D721Med (cell line): ENCODE measurements at regions not wholly inside any gene's neighbourhood (a gene's known extent, or its start where the extent isn't known, plus 50 kb on each side); places are given as distances from the start of the nearest gene placed in this dataset.
A peak's percentile ranks its signal among the peaks of the same experiment; 100 is the strongest.

Source experiments
- DNase-seq: peaks from one replicate; pipeline ENCODE4 v3.0.0; 2011; ENCODE audit warnings: low spot score; ENCODE audit not compliant: insufficient read length
- FAIRE-seq: peaks from 2 replicates; lab custom pipeline; 2011; peaks lifted over from hg19 to GRCh38; lab: Jason Lieb, UNC
- CTCF ChIP-seq: IDR thresholded peaks from 2 replicates; pipeline ENCODE4 v1.5.1; 2012; ENCODE audit warnings: mild to moderate bottlenecking, control low read depth; ENCODE audit not compliant: insufficient read depth; ENCODE audit errors: missing control alignments

GRCh38 chr5:142508591-142508990 lies 177.3 kb downstream of the FGF1 start:
- no peak for DNase-seq
- FAIRE-seq = peak; percentile 81
- no peak for TF ChIP-seq CTCF

- no peak for TF ChIP-seq CTCF
- FAIRE-seq (no peak), DNase-seq (no peak)
These were observed 178.1 kb downstream of the FGF1 start for GRCh38 chr5:142507531-142508372.

DNA sequence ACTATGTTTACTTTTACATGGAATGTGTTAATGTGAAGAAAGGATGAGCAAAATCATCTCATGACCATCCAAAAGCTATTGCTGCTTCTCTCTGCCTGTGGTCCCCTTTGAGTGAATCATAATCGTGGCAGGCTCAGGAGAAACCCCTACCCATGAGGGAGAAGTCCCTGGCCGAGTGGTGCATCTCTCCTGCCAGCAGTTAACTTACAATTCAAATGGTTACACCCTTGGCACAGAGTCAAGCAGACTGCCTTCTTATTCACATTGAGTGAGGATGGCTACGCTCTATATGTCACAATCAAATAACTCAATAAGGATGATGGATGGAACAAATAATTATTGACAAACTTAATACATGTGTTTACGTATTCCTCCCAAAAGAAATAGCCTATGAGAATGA lies 179.1 kb downstream of the FGF1 start:
- DNase-seq (no peak), FAIRE-seq (no peak)
- TF ChIP-seq CTCF = no peak

DNA sequence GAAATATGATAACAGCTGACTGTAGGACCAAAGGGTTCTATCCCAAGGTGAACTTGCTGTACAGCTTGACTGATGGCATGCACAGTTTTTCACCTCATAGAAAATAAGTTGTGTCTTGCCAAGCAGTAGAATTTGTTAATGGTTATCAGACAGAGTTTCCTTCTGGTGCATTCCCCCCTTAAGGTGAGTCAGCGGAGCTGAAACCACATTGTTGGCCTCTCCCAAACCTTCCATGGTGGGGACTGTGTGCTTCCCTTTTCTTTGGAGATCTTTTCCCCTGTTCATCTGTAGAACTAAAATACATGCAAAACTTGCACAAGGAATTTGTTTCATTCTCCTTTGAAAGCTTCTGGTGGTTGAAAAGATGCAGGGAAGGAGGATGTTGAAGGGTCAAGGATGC lies 179.8 kb downstream of the FGF1 start:
- FAIRE-seq = no peak

GRCh38 chr5:142501890-142502289 lies 177.1 kb upstream of the SPRY4 start:
- FAIRE-seq (peak; percentile 67), DNase-seq (no peak)
- peak; percentile 23 for TF ChIP-seq CTCF

More for the DNA sequence above, 179.8 kb downstream of the FGF1 start:
- DNase-seq = no peak
- no peak for TF ChIP-seq CTCF

DNA sequence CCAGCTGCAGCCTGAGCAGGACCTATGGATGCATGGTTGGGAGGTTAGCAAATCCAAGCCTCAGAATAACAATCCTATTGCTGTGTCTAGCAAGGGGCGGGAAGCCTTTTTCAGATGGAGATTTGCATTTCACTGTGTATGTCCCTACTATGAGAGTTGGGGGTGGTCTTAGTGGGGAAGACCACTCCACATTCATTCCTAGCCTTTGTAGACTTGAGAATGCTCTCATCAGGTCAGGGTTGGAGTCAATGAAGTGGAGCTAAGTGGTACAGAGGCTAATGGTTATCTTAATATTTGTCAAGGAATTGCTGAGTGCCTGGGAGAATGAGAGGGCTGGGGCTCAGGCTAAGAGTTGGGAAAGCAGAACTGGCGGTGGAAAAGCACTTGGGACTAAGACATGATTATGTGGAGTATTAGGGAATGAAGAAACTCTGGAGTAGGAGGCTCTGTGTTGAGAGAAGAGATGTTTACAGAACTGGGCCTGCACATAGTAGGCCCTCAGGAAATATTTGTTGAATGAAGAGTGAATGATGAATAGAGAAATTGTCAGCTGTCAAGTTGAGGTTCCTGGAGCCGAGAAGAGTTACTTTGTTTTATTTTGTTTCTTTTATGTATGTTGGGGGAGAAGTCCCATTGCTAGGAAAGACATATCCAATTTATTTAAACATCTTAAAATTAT lies 175.5 kb upstream of the SPRY4 start:
- DNase-seq (no peak), FAIRE-seq (no peak)
- no peak for TF ChIP-seq CTCF
